ENCODE measurements at regions not wholly inside any gene's neighbourhood (a gene's known extent, or its start where the extent isn't known, plus 50 kb on each side); places are given as distances from the start of the nearest gene placed in this dataset.
A peak's percentile ranks its signal among the peaks of the same experiment; 100 is the strongest.

- DNase-seq = no peak
- in situ Hi-C loops (cut with MboI; ENCODE audit: low pct_unique_long_range_greater_than_20kb, low sequenced_read_pairs) = no loop called here
Measured at GRCh38 chr5:174378121-174378874, 332.8 kb downstream of the NSG2 start.

GRCh38 chr5:174380311-174380710 is 334.8 kb downstream of the NSG2 start:
- no peak for DNase-seq
- in situ Hi-C loops (cut with MboI; ENCODE audit: low pct_unique_long_range_greater_than_20kb, low sequenced_read_pairs) = no loop called here

GRCh38 chr5:174381241-174381640 is 335.7 kb downstream of the NSG2 start:
- in situ Hi-C loops (cut with MboI; ENCODE audit: low pct_unique_long_range_greater_than_20kb, low sequenced_read_pairs) = no loop called here
- no peak for DNase-seq

- in situ Hi-C loops (cut with MboI; ENCODE audit: low pct_unique_long_range_greater_than_20kb, low sequenced_read_pairs) = no loop called here
- DNase-seq = no peak
Measured at GRCh38 chr5:174383210-174384167, 338.0 kb downstream of the NSG2 start.

GRCh38 chr5:174384509-174384947 is 339.0 kb downstream of the NSG2 start:
- DNase-seq = no peak
- in situ Hi-C loops (cut with MboI; ENCODE audit: low pct_unique_long_range_greater_than_20kb, low sequenced_read_pairs) = no loop called here

- in situ Hi-C loops (cut with MboI; ENCODE audit: low pct_unique_long_range_greater_than_20kb, low sequenced_read_pairs) = no loop called here
- DNase-seq = no peak
Measured at GRCh38 chr5:174386306-174386705, 338.1 kb upstream of the MSX2 start.

GRCh38 chr5:174386846-174387245 is 337.5 kb upstream of the MSX2 start:
- in situ Hi-C loops (cut with MboI; ENCODE audit: low pct_unique_long_range_greater_than_20kb, low sequenced_read_pairs) = no loop called here
- no peak for DNase-seq

GRCh38 chr5:174387448-174387847 is 336.9 kb upstream of the MSX2 start:
- DNase-seq = no peak
- in situ Hi-C loops (cut with MboI; ENCODE audit: low pct_unique_long_range_greater_than_20kb, low sequenced_read_pairs) = no loop called here

- in situ Hi-C loops (cut with MboI; ENCODE audit: low pct_unique_long_range_greater_than_20kb, low sequenced_read_pairs) = no loop called here
- DNase-seq = no peak
Measured at GRCh38 chr5:174392892-174393291, 331.5 kb upstream of the MSX2 start.

- no peak for DNase-seq
- in situ Hi-C loops (cut with MboI; ENCODE audit: low pct_unique_long_range_greater_than_20kb, low sequenced_read_pairs) = no loop called here
Measured at GRCh38 chr5:174396541-174396940, 327.8 kb upstream of the MSX2 start.

- in situ Hi-C loops (cut with MboI; ENCODE audit: low pct_unique_long_range_greater_than_20kb, low sequenced_read_pairs) = no loop called here
- no peak for DNase-seq
Measured at GRCh38 chr5:174397206-174397605, 327.2 kb upstream of the MSX2 start.

GRCh38 chr5:174398171-174398570 is 326.2 kb upstream of the MSX2 start:
- in situ Hi-C loops (cut with MboI; ENCODE audit: low pct_unique_long_range_greater_than_20kb, low sequenced_read_pairs) = no loop called here
- no peak for DNase-seq

- no peak for DNase-seq
- in situ Hi-C loops (cut with MboI; ENCODE audit: low pct_unique_long_range_greater_than_20kb, low sequenced_read_pairs) = no loop called here
Measured at GRCh38 chr5:174399411-174399810, 325.0 kb upstream of the MSX2 start.

- in situ Hi-C loops (cut with MboI; ENCODE audit: low pct_unique_long_range_greater_than_20kb, low sequenced_read_pairs) = loop anchor here (25.0 kb wide), 1 partner anchor 337 kb away; no protein-coding TSS in a partner anchor
Measured at GRCh38 chr5:174400461-174400860, 323.9 kb upstream of the MSX2 start.

GRCh38 chr5:174401793-174402192 is 322.6 kb upstream of the MSX2 start:
- DNase-seq = no peak
- in situ Hi-C loops (cut with MboI; ENCODE audit: low pct_unique_long_range_greater_than_20kb, low sequenced_read_pairs) = loop anchor here (25.0 kb wide), 1 partner anchor 336 kb away; no protein-coding TSS in a partner anchor

More at GRCh38 chr5:174400461-174400860, 323.9 kb upstream of the MSX2 start:
- no peak for DNase-seq

- DNase-seq = no peak
- in situ Hi-C loops (cut with MboI; ENCODE audit: low pct_unique_long_range_greater_than_20kb, low sequenced_read_pairs) = loop anchor here (25.0 kb wide), 1 partner anchor 335 kb away; no protein-coding TSS in a partner anchor
Measured at GRCh38 chr5:174402222-174402812, 322.1 kb upstream of the MSX2 start.

- in situ Hi-C loops (cut with MboI; ENCODE audit: low pct_unique_long_range_greater_than_20kb, low sequenced_read_pairs) = loop anchor here (25.0 kb wide), 1 partner anchor 332 kb away; no protein-coding TSS in a partner anchor
Measured at GRCh38 chr5:174404848-174405247, 319.5 kb upstream of the MSX2 start.

GRCh38 chr5:174409070-174409469 is 315.3 kb upstream of the MSX2 start:
- peak; percentile 62 for DNase-seq
- in situ Hi-C loops (cut with MboI; ENCODE audit: low pct_unique_long_range_greater_than_20kb, low sequenced_read_pairs) = loop anchor here (25.0 kb wide), 1 partner anchor 328 kb away; no protein-coding TSS in a partner anchor

More at GRCh38 chr5:174404848-174405247, 319.5 kb upstream of the MSX2 start:
- DNase-seq = no peak

GRCh38 chr5:174409971-174410370 is 314.4 kb upstream of the MSX2 start:
- DNase-seq = no peak
- in situ Hi-C loops (cut with MboI; ENCODE audit: low pct_unique_long_range_greater_than_20kb, low sequenced_read_pairs) = loop anchor here (25.0 kb wide), 1 partner anchor 327 kb away; no protein-coding TSS in a partner anchor

Measured in KBM-7 (cell line).